HG03469 (cell line): ENCODE measurements at regions not wholly inside any gene's neighbourhood (a gene's known extent, or its start where the extent isn't known, plus 50 kb on each side); places are given as distances from the start of the nearest gene placed in this dataset.

ENCODE experiments used
- ATAC-seq: cut with Tn5 transposase; IDR thresholded peaks from one replicate; pipeline ENCODE4 v1.9.1; 2021; ENCODE audit warnings: mild to moderate bottlenecking, moderate library complexity, moderate number of reproducible peaks; ENCODE audit not compliant: unreplicated experiment

DNA sequence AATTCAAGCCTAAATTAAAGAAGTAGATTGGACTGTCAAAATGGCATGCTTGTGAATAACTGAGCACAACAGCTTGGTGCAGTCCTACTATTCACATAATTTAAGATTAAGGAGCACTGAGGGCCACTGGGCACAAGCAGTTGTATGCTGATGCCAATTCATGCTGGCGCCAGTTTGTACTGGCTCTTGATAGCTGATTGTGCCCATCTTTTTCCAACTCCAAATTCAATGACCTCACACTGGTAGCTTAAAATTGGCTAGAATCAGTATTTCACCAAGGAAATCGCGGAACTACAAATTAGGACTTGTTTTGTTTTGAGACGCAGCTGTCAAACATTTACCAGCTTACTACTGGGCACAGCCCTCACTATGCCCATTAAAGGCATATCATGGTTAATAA lies 969.2 kb downstream of the JRKL start:
- no peak for ATAC-seq

DNA sequence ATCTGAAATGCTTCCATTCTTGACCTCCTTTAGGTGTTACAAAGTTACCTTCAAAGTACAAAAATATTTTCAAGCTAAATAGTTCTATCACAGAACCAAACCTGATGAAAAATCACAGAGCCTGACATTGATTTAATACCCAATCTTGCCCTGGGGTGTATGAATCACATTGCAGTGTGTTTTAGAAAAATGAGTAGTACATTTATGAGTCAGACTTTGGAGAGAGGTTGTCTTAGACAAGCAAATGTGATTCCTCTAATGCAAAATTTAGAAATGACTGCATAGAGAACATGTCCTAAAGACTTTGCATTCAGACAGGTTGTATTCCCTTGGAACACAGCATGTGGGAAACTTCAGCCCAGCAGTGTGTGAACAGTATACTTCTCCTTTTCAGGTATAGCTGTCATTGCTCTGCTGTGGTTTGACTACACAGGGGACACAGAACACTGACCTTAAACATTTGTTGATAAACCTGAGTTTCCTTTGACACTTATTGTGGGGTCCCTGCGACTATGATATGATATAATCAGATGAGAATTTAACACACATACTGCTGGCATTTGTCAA lies 972.1 kb downstream of the JRKL start:
- ATAC-seq: no peak

DNA sequence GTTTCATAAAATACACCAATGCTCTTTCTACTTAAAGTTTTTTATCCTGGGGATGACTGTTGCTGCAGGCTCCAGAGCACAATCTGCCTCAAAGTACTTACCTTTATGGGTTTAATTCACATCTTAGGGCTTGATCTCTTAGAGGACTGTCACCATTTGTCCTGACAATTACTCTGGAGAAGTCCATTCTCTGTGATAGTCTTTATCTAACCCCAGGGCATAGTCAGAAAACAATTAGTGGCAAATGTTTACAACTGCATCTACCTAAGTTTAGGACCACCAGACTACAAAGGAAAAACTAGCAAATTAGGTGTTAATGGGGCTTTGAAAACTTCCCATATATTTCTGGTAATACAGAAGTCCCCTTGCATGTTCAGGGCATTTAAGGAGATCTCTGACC lies 973.5 kb downstream of the JRKL start:
- ATAC-seq: no peak

DNA sequence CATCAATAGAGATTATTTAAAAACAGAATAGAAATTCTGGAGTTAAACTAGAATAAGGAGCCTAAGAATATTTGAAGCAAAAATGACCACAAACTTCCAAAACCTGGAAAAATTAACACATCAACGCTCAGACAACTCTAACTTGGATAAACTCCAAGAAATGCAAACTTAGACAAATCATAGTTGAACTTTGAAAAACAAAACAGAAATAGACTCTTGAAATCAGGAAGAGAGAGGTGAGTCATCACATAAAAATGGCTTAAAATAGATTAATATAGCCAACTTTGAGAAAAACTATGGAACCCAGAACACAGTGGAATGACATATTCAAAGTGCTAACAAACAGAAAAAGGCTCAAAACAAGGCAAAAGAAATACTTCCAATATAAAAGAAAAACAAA lies 974.2 kb downstream of the JRKL start:
- no peak for ATAC-seq

- ATAC-seq: no peak
Observed at GRCh38 chr11:97367406-97368083, 977.7 kb downstream of the JRKL start.

GRCh38 chr11:97389270-97389669 lies 999.5 kb downstream of the JRKL start:
- no peak for ATAC-seq

DNA sequence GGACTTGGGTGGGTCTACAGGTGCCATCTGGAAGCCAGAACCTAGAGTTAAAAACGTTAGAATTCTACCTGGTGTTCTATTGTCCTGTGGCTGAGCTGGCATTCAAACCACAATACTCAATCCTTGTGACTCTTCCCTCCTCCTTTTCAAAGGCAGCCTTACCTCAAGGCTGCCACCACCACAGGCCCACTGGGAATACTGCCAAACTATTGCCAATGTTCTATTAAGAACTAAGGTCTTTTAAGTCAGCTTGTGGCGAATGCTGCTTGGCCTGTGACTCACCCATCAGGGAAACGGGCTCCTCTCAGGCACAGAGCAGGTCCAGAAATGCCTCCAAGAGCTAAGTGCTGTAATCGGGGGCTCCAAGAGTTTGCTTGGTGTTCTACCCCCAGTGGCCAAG lies 1008.4 kb downstream of the JRKL start:
- ATAC-seq: no peak

- no peak for ATAC-seq
Observed at GRCh38 chr11:97409141-97409540, 1019.3 kb downstream of the JRKL start.

- no peak for ATAC-seq
Observed at GRCh38 chr11:97414801-97415200, 1025.0 kb downstream of the JRKL start.

DNA sequence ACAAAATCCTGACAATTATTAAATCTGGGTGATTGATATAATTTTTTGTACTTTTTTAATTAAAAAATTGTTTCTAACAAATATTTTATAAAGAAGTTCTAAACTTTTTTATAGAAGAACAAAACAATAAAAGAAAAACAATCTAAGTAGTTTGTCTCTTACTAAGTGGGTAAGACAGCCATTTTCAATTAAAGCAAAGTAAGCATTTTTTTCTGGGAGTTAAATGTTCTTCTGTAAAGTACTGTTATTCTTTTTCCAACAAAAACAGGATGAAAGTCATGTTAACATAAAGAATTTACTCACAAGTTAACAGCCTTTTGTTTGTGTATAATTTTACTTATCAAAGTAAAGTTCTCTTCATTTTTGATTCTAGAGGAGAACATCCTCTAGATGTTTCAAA lies 1029.9 kb downstream of the JRKL start:
- no peak for ATAC-seq

GRCh38 chr11:97428247-97428790 lies 1038.5 kb downstream of the JRKL start:
- no peak for ATAC-seq

- no peak for ATAC-seq
Observed at GRCh38 chr11:97430877-97431276, 1041.1 kb downstream of the JRKL start.

DNA sequence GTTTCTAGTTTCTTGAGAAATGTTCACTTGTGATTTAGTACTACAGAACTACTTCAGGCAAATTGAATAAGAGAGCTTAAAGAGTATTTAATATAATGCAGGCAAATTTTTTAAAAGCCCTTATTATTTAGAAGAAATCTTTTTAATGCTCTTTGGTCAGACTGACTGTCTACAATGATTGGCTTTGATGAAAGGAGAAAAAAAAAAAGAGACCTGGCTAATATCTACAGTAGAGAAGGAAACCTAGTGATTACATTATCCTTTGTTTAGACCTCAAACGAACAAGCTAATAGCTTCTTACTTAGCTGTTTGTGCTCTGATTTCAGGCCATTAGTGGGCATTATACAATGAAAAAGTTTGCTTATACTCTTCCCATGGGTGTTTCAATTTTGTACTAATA lies 1043.1 kb downstream of the JRKL start:
- ATAC-seq: no peak

DNA sequence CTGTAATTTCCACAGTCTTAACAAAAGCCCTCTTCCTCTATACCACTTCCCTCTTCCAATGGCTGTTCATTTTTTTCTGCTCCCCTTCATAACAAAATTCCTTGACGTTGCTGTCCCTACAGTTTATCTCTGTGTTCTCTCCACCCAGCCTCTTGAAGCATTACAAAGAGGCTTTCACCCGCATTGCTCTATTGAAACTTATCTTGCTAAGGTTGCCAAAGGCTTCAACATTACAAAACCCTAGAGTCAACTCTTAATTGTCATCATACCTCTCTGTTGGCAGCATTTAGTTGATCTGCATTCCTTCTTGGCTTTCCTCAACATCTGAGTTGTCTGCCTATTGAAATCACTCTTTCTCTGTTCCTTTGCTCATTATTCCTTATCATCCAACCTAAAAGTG lies 1055.7 kb downstream of the JRKL start:
- ATAC-seq: no peak

GRCh38 chr11:97451441-97451840 lies 1061.6 kb downstream of the JRKL start:
- ATAC-seq: no peak

- no peak for ATAC-seq
Observed at GRCh38 chr11:97454988-97455387, 1065.2 kb downstream of the JRKL start.

DNA sequence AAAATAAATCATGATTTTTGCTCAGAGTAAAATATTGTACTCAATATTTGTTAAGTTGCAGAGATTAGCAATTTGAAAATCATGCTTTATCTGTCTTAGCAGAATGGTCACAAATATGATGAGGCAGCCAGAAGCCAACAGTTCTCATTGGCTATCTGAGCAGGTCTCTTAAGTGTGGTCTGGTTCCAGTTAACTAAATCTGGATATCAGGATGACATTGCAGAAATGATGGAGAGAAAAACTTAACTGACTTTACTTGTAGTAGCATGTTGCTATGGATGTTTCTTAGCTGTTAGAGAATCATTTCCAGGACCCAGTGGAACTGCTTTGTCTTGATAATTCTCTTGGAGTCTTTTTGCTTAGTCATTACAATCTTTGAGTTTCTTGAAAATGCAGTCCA lies 1070.3 kb downstream of the JRKL start:
- ATAC-seq: no peak

GRCh38 chr11:97461044-97461880 lies 1071.4 kb downstream of the JRKL start:
- ATAC-seq: no peak

DNA sequence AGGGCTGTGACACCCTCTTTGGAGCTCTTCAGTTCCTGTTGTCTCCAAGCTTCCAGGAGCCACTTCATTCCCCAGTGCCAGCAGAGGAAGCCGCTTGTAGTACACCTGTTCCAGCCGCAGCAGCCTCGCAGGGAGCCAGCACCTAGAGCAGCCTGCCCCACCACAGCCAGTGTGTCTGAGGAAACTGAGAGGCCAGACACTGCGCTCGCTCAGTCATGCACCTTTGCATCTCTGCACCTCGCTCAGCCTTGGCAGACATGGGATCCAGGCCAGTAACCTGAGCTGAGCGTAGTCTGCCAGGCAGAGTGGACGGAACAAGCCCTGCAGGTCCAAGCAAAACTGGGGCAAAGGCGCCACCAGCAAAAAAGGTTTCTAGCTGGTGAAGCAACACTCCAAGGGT lies 1072.1 kb downstream of the JRKL start:
- no peak for ATAC-seq

DNA sequence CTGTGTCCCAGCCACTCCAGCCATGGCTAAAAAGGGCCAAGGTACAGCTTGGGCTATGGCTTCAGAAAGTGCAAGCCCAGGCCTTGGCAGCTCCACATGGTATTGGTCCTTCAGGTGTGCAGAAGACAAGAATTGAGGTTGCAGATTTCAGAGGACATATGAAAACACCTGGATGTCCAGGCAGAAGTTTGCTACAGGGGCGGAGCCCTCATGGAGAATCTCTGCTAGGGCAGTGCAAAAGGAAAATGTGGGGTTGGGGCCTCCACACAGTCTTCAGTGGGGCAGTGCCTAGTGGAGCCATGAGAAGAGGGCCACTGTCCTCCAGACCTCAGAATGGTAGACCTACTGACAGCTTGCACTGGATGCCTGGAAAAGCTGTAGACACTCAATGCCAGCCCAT lies 1074.1 kb downstream of the JRKL start:
- ATAC-seq: no peak

DNA sequence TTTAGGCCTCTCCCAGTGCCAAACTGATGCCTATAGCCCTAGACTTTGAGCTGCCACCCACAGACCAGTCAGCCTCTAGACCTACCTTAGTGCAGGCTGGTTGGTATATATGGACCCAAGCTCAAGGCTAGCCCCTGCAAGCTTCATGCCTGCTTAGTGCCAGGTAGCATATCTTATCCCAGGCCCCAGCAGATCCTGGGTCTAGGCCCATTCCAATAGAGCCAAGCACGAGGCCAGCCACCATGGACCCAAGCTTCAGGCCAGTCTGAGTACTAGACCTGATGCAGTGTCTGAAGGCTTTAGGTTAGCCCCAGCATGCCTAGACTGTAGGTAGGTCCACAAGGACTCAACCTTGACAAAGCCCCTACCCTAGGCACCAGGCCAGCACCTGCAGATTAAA lies 1081.7 kb downstream of the JRKL start:
- ATAC-seq: no peak

DNA sequence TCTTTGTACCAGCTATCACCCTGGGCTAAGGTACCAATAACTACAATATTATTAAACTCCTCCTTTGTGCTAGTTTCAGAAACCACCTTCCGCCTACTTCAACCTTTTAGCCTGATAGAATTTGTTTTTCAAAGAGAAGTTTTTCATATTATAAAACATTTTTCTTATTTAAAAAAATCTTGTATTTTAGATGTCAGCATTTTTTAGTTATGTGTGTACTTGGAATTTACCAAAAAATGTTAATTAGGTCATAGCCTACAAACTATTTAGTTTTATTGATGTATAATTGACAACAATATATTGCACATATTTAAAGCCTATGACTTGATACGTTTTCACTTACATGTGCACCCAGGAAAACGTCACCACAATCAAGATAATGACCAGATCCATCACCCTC lies 1097.6 kb downstream of the JRKL start:
- ATAC-seq: no peak
